PC-3 (cell line): ENCODE measurements at regions not wholly inside any gene's neighbourhood (a gene's known extent, or its start where the extent isn't known, plus 50 kb on each side); places are given as distances from the start of the nearest gene placed in this dataset.

ENCODE experiments used
- EZH2 ChIP-seq: fragments of 300-600 bp; sonication (generic); IDR thresholded peaks from one replicate; pipeline ENCODE4 v1.6.1; 2017; ENCODE audit warnings: antibody characterized with exemption, mild to moderate bottlenecking, low read length; ENCODE audit not compliant: unreplicated experiment
- EZH2phosphoT487 ChIP-seq: fragments of 300-600 bp; sonication (generic); IDR thresholded peaks from 2 replicates; pipeline ENCODE4 v1.6.1; 2018; ENCODE audit warnings: mild to moderate bottlenecking, antibody characterized with exemption, low read length, borderline replicate concordance
- TF ChIP-seq, protein P1 (sequence below): fragments of 300-600 bp; sonication (generic); conservative IDR thresholded peaks from 2 replicates; pipeline ENCODE4 v1.5.1; 2017; ENCODE audit warnings: antibody characterized with exemption, low read depth, mild to moderate bottlenecking, low read length

DNA sequence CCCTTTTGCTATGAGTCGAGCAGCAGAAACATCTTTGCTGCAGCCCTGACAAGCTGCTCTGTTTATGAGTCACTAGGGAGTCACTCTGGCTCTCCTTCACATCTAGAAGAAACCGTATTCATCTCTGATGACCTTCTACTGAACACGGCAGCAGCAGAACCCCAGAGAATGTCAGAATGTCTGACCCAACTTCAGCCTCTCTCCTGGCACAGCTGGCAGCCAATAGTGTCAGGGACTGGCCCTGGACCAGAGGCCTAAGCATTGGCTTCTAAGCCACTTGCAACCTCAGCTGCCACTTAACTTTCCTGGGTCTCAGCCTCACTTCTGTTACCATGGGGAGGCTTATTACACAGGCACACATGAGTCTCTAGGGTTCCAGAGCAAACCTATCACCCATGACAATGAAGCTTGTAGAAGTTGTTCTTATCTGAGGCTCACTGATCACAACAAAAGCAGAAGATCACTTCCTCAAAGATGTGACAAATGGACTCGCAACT lies 184.1 kb upstream of the TLE3 start:
- TF ChIP-seq, protein P1, sequence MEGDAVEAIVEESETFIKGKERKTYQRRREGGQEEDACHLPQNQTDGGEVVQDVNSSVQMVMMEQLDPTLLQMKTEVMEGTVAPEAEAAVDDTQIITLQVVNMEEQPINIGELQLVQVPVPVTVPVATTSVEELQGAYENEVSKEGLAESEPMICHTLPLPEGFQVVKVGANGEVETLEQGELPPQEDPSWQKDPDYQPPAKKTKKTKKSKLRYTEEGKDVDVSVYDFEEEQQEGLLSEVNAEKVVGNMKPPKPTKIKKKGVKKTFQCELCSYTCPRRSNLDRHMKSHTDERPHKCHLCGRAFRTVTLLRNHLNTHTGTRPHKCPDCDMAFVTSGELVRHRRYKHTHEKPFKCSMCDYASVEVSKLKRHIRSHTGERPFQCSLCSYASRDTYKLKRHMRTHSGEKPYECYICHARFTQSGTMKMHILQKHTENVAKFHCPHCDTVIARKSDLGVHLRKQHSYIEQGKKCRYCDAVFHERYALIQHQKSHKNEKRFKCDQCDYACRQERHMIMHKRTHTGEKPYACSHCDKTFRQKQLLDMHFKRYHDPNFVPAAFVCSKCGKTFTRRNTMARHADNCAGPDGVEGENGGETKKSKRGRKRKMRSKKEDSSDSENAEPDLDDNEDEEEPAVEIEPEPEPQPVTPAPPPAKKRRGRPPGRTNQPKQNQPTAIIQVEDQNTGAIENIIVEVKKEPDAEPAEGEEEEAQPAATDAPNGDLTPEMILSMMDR = no peak
- TF ChIP-seq EZH2 (no peak), EZH2phosphoT487 (no peak)
